Osteocyte (in vitro differentiated cells): ENCODE measurements at regions not wholly inside any gene's neighbourhood (a gene's known extent, or its start where the extent isn't known, plus 50 kb on each side); places are given as distances from the start of the nearest gene placed in this dataset.
A peak's percentile ranks its signal among the peaks of the same experiment; 100 is the strongest.

Experiments
- DNase-seq: peaks from one replicate; pipeline ENCODE4 v3.0.0; 2021; ENCODE audit warnings: mixed read lengths; ENCODE audit not compliant: unreplicated experiment; ENCODE audit errors: extremely low spot score
- H3K27ac Mint-ChIP-seq: one replicate; pipeline ENCODE4 v1.8.0; 2021; ENCODE audit warnings: mild to moderate bottlenecking, mixed read lengths; ENCODE audit not compliant: unreplicated experiment
- H3K27me3 Mint-ChIP-seq: one replicate; pipeline ENCODE4 v1.8.0; 2021; ENCODE audit warnings: mixed read lengths; ENCODE audit not compliant: unreplicated experiment
- H3K36me3 Mint-ChIP-seq: one replicate; pipeline ENCODE4 v1.8.0; 2021; ENCODE audit warnings: mixed read lengths; ENCODE audit not compliant: unreplicated experiment
- H3K4me1 Mint-ChIP-seq: one replicate; pipeline ENCODE4 v1.8.0; 2021; ENCODE audit warnings: mixed read lengths; ENCODE audit not compliant: unreplicated experiment
- H3K4me3 Mint-ChIP-seq: one replicate; pipeline ENCODE4 v1.8.0; 2021; ENCODE audit warnings: mild to moderate bottlenecking, moderate library complexity, mixed read lengths; ENCODE audit not compliant: unreplicated experiment
- H3K9me3 Mint-ChIP-seq: one replicate; pipeline ENCODE4 v1.8.0; 2021; ENCODE audit warnings: mixed read lengths; ENCODE audit not compliant: unreplicated experiment
- CTCF ChIP-seq: fragments of 200-600 bp; sonication (generic); IDR thresholded peaks from 2 replicates; pipeline ENCODE4 v1.5.0; 2021; ENCODE audit warnings: antibody characterized with exemption, mild to moderate bottlenecking, moderate library complexity

GRCh38 chr6:40205801-40206200 is 271.5 kb upstream of the MOCS1 start:
- no peak for TF ChIP-seq CTCF
- no peaks in the 10 kb centered on the region for H3K36me3 Mint-ChIP-seq
- H3K27me3 Mint-ChIP-seq = no peaks in the 10 kb centered on the region
- no peaks in the 10 kb centered on the region for H3K4me1 Mint-ChIP-seq
- H3K4me3 Mint-ChIP-seq = no peak overlapping the region
- no peak overlapping the region for H3K27ac Mint-ChIP-seq
- H3K9me3 Mint-ChIP-seq = peaks cover 45% of the 10 kb centered on the region
- DNase-seq = no peak

GRCh38 chr6:40205004-40205403 is 270.7 kb upstream of the MOCS1 start:
- H3K27me3 Mint-ChIP-seq = no peaks in the 10 kb centered on the region
- TF ChIP-seq CTCF = no peak
- no peak overlapping the region for H3K4me3 Mint-ChIP-seq
- no peak for DNase-seq
- no peak overlapping the region for H3K27ac Mint-ChIP-seq
- no peaks in the 10 kb centered on the region for H3K4me1 Mint-ChIP-seq
- H3K36me3 Mint-ChIP-seq = no peaks in the 10 kb centered on the region
- peaks cover 53% of the 10 kb centered on the region for H3K9me3 Mint-ChIP-seq

- Mint-ChIP-seq H3K9me3 (peaks cover 25% of the 10 kb centered on the region), H3K4me1 (no peaks in the 10 kb centered on the region), H3K36me3 (no peaks in the 10 kb centered on the region), H3K27me3 (no peaks in the 10 kb centered on the region), H3K4me3 (no peak overlapping the region), H3K27ac (no peak overlapping the region)
- TF ChIP-seq CTCF = no peak
- peak; percentile 51 for DNase-seq
These were observed 263.1 kb upstream of the MOCS1 start for GRCh38 chr6:40197371-40197770.

- TF ChIP-seq CTCF = no peak
- H3K27ac Mint-ChIP-seq = no peak overlapping the region
- H3K9me3 Mint-ChIP-seq = peaks cover 14% of the 10 kb centered on the region
- peak; percentile 65 for DNase-seq
- H3K36me3 Mint-ChIP-seq = no peaks in the 10 kb centered on the region
- no peaks in the 10 kb centered on the region for H3K27me3 Mint-ChIP-seq
- H3K4me3 Mint-ChIP-seq = no peak overlapping the region
- no peaks in the 10 kb centered on the region for H3K4me1 Mint-ChIP-seq
These were observed 261.9 kb upstream of the MOCS1 start for GRCh38 chr6:40196135-40196518.

- Mint-ChIP-seq H3K4me1 (no peaks in the 10 kb centered on the region), H3K27me3 (no peaks in the 10 kb centered on the region), H3K27ac (no peak overlapping the region), H3K4me3 (no peak overlapping the region), H3K9me3 (peaks cover 9% of the 10 kb centered on the region), H3K36me3 (no peaks in the 10 kb centered on the region)
- peak; percentile 74 for DNase-seq
- no peak for TF ChIP-seq CTCF
These were observed 261.3 kb upstream of the MOCS1 start for GRCh38 chr6:40195428-40196134.
